GM18867 (cell line): ENCODE measurements at regions not wholly inside any gene's neighbourhood (a gene's known extent, or its start where the extent isn't known, plus 50 kb on each side); places are given as distances from the start of the nearest gene placed in this dataset.
A peak's percentile ranks its signal among the peaks of the same experiment; 100 is the strongest.
"Not testable (repeated sequence)": the region's sequence is repeated elsewhere in the genome, so short reads cannot be mapped to it uniquely, and the experiment has no call there.

Experiments
- ATAC-seq: cut with Tn5 transposase; IDR thresholded peaks from one replicate; pipeline ENCODE4 v1.9.1; 2021; ENCODE audit warnings: mild to moderate bottlenecking, moderate library complexity; ENCODE audit not compliant: unreplicated experiment

- ATAC-seq, result peak; percentile 100
Observed at GRCh38 chr13:34156841-34157365, 339.0 kb downstream of the RFC3 start.

- ATAC-seq, result no peak
Observed at GRCh38 chr13:34159946-34160345, 342.0 kb downstream of the RFC3 start.

GRCh38 chr13:34161931-34162543 is 344.1 kb downstream of the RFC3 start:
- no peak for ATAC-seq

- ATAC-seq, result no peak
Observed at GRCh38 chr13:34162544-34162933, 344.6 kb downstream of the RFC3 start.

GRCh38 chr13:34164582-34164981 is 346.6 kb downstream of the RFC3 start:
- no peak for ATAC-seq

- no peak for ATAC-seq
Observed at GRCh38 chr13:34165158-34165557, 347.2 kb downstream of the RFC3 start.

- no peak for ATAC-seq
Observed at GRCh38 chr13:34166406-34166805, 348.5 kb downstream of the RFC3 start.

- no peak for ATAC-seq
Observed at GRCh38 chr13:34167347-34167746, 349.4 kb downstream of the RFC3 start.

- ATAC-seq, result no peak
Observed at GRCh38 chr13:34172048-34172447, 354.1 kb downstream of the RFC3 start.

- no peak for ATAC-seq
Observed at GRCh38 chr13:34174671-34175145, 356.8 kb downstream of the RFC3 start.

GRCh38 chr13:34175551-34175950 is 357.6 kb downstream of the RFC3 start:
- no peak for ATAC-seq

GRCh38 chr13:34176633-34177032 is 358.7 kb downstream of the RFC3 start:
- no peak for ATAC-seq

GRCh38 chr13:34179481-34179880 is 361.5 kb downstream of the RFC3 start:
- ATAC-seq, result no peak

- no peak for ATAC-seq
Observed at GRCh38 chr13:34179927-34180326, 362.0 kb downstream of the RFC3 start.

GRCh38 chr13:34181256-34181655 is 363.3 kb downstream of the RFC3 start:
- ATAC-seq, result not testable (repeated sequence)

- ATAC-seq, result no peak
Observed at GRCh38 chr13:34189946-34190345, 372.0 kb downstream of the RFC3 start.

- ATAC-seq, result no peak
Observed at GRCh38 chr13:34201050-34201913, 383.3 kb downstream of the RFC3 start.

- ATAC-seq, result no peak
Observed at GRCh38 chr13:34207334-34207733, 389.4 kb downstream of the RFC3 start.

GRCh38 chr13:34207872-34208271 is 389.9 kb downstream of the RFC3 start:
- ATAC-seq, result no peak

GRCh38 chr13:34208336-34208735 is 390.4 kb downstream of the RFC3 start:
- no peak for ATAC-seq

GRCh38 chr13:34210341-34210740 is 392.4 kb downstream of the RFC3 start:
- no peak for ATAC-seq

GRCh38 chr13:34214686-34215085 is 396.7 kb downstream of the RFC3 start:
- no peak for ATAC-seq
